H9 (cell line): ENCODE measurements at regions not wholly inside any gene's neighbourhood (a gene's known extent, or its start where the extent isn't known, plus 50 kb on each side); places are given as distances from the start of the nearest gene placed in this dataset.

Experiments used
- DNase-seq: peaks from one replicate; pipeline ENCODE4 v3.0.0-alpha.2; 2017
- H2AFZ ChIP-seq: one replicate; pipeline ENCODE4 v1.6.1; 2013; ENCODE audit warnings: mild to moderate bottlenecking, low read length, control low read depth, moderate library complexity
- H2AK5ac ChIP-seq: 2 replicates; pipeline ENCODE4 v1.6.1; 2013; ENCODE audit warnings: low read length, control low read depth, mixed read lengths; ENCODE audit not compliant: insufficient read length
- H2BK120ac ChIP-seq: one replicate; pipeline ENCODE4 v1.6.1; 2013; ENCODE audit warnings: low read depth, mild to moderate bottlenecking, low read length, control low read depth, inconsistent platforms; ENCODE audit not compliant: poor library complexity, severe bottlenecking
- H2BK12ac ChIP-seq: 2 replicates; pipeline ENCODE4 v1.6.1; 2013; ENCODE audit warnings: low read length, control low read depth, mixed read lengths, low read depth; ENCODE audit not compliant: insufficient read length
- H2BK15ac ChIP-seq: 2 replicates; pipeline ENCODE4 v1.6.1; 2013; ENCODE audit warnings: low read depth, low read length, control low read depth
- H2BK20ac ChIP-seq: one replicate; pipeline ENCODE4 v1.6.1; 2013; ENCODE audit warnings: low read depth, mild to moderate bottlenecking, low read length, control low read depth, inconsistent platforms; ENCODE audit not compliant: poor library complexity, severe bottlenecking
- H2BK5ac ChIP-seq: 2 replicates; pipeline ENCODE4 v1.6.1; 2013; ENCODE audit warnings: low read length, control low read depth, mixed read lengths; ENCODE audit not compliant: insufficient read length
- H3K14ac ChIP-seq: 2 replicates; pipeline ENCODE4 v1.6.1; 2013; ENCODE audit warnings: low read length, control low read depth; ENCODE audit not compliant: insufficient read depth
- H3K18ac ChIP-seq: 2 replicates; pipeline ENCODE4 v1.6.1; 2013; ENCODE audit warnings: low read depth, mild to moderate bottlenecking, mixed read lengths, low read length, control low read depth; ENCODE audit not compliant: insufficient read length
- H3K23ac ChIP-seq: 2 replicates; pipeline ENCODE4 v1.6.1; 2013; ENCODE audit warnings: low read length, control low read depth, mixed read lengths, low read depth; ENCODE audit not compliant: insufficient read length
- H3K23me2 ChIP-seq: 2 replicates; pipeline ENCODE4 v1.6.1; 2013; ENCODE audit warnings: low read depth, mild to moderate bottlenecking, mixed read lengths, low read length, control low read depth; ENCODE audit not compliant: insufficient read length, poor library complexity, severe bottlenecking
- H3K27ac ChIP-seq: 2 replicates; pipeline ENCODE4 v1.5.1; 2013; ENCODE audit warnings: low read length, control low read depth, mixed read lengths, low read depth; ENCODE audit not compliant: insufficient read length
- H3K27me3 ChIP-seq: 2 replicates; pipeline ENCODE4 v1.6.1; 2013; ENCODE audit warnings: low read length, control low read depth, inconsistent platforms; ENCODE audit not compliant: insufficient read depth
- H3K4ac ChIP-seq: 2 replicates; pipeline ENCODE4 v1.6.1; 2013; ENCODE audit warnings: low read depth, mild to moderate bottlenecking, control low read depth, inconsistent platforms, low read length, moderate library complexity
- H3K4me1 ChIP-seq: 2 replicates; pipeline ENCODE4 v1.6.1; 2013; ENCODE audit warnings: low read length, control low read depth, inconsistent platforms; ENCODE audit not compliant: insufficient read depth
- H3K4me2 ChIP-seq: 2 replicates; pipeline ENCODE4 v1.6.1; 2013; ENCODE audit warnings: low read length, control low read depth, mixed read lengths; ENCODE audit not compliant: insufficient read length, insufficient read depth
- H3K56ac ChIP-seq: 2 replicates; pipeline ENCODE4 v1.6.1; 2013; ENCODE audit warnings: low read depth, mild to moderate bottlenecking, mixed read lengths, low read length, control low read depth; ENCODE audit not compliant: insufficient read length
- H3K79me1 ChIP-seq: 2 replicates; pipeline ENCODE4 v1.6.1; 2013; ENCODE audit warnings: low read depth, mild to moderate bottlenecking, moderate library complexity, low read length, control low read depth, inconsistent platforms; ENCODE audit not compliant: insufficient read depth, poor library complexity, severe bottlenecking
- H3K79me2 ChIP-seq: 2 replicates; pipeline ENCODE4 v1.6.1; 2013; ENCODE audit warnings: low read length, control low read depth, inconsistent platforms; ENCODE audit not compliant: insufficient read depth
- H3K9ac ChIP-seq: 2 replicates; pipeline ENCODE4 v1.6.1; 2013; ENCODE audit warnings: low read length, control low read depth, mixed read lengths; ENCODE audit not compliant: insufficient read length; ENCODE audit errors: extremely low read depth
- H3K9me3 ChIP-seq: one replicate; pipeline ENCODE4 v1.6.1; 2013; ENCODE audit warnings: low read depth, low read length, inconsistent platforms; ENCODE audit not compliant: control insufficient read depth
- H3T11ph ChIP-seq: one replicate; pipeline ENCODE4 v1.6.1; 2013; ENCODE audit warnings: mild to moderate bottlenecking, low read length, control low read depth, inconsistent platforms
- H4K20me1 ChIP-seq: one replicate; pipeline ENCODE4 v1.6.1; 2013; ENCODE audit not compliant: control insufficient read depth, insufficient read length, insufficient read depth
- H4K5ac ChIP-seq: 2 replicates; pipeline ENCODE4 v1.6.1; 2013; ENCODE audit warnings: low read depth, mild to moderate bottlenecking, mixed read lengths, low read length, control low read depth; ENCODE audit not compliant: insufficient read length
- H4K8ac ChIP-seq: replicated peaks from 2 replicates; pipeline ENCODE4 v1.6.1; 2013; ENCODE audit warnings: low read length, control low read depth, mixed read lengths, low read depth; ENCODE audit not compliant: insufficient read length
- H4K91ac ChIP-seq: 2 replicates; pipeline ENCODE4 v1.6.1; 2013; ENCODE audit warnings: low read depth, mild to moderate bottlenecking, moderate library complexity, mixed read lengths, low read length, control low read depth; ENCODE audit not compliant: insufficient read length
- H3K27ac Mint-ChIP-seq, 3 experiments: 2 replicates in 2 of 3; 3 replicates in 1 of 3; pipeline ENCODE4 v1.8.0; 2020 to 2021; ENCODE audit warnings: mixed read lengths in 3 of 3, mild to moderate bottlenecking in 1 of 3, moderate library complexity in 1 of 3
- H3K27me3 Mint-ChIP-seq: 2 replicates; pipeline ENCODE4 v1.8.0; 2021; ENCODE audit warnings: low read depth, mild to moderate bottlenecking, moderate library complexity, mixed read lengths
- H3K36me3 Mint-ChIP-seq, 3 experiments: 2 replicates in 2 of 3; 3 replicates in 1 of 3; pipeline ENCODE4 v1.8.0; 2020 to 2021; ENCODE audit warnings: low read depth in 3 of 3, mixed read lengths in 3 of 3; ENCODE audit not compliant: insufficient read depth in 1 of 3
- H3K4me1 Mint-ChIP-seq, 2 experiments: 2 replicates each; pipeline ENCODE4 v1.8.0; 2020; ENCODE audit warnings: mixed read lengths in 2 of 2
- H3K4me3 Mint-ChIP-seq, 2 experiments: 2 replicates in 1 of 2; 3 replicates in 1 of 2; pipeline ENCODE4 v1.8.0; 2020 to 2021; ENCODE audit warnings: mild to moderate bottlenecking in 2 of 2, mixed read lengths in 2 of 2, moderate library complexity in 1 of 2
- H3K9me3 Mint-ChIP-seq, 2 experiments: 2 replicates in 1 of 2; 3 replicates in 1 of 2; pipeline ENCODE4 v1.8.0; 2020; ENCODE audit warnings: mild to moderate bottlenecking in 2 of 2, mixed read lengths in 2 of 2, moderate library complexity in 1 of 2
- WGBS: extraction: QIAGEN DNeasy Blood & Tissue Kit; methylation state at CpG from one replicate; pipeline ENCODE4 v1.1.7; 2013; ENCODE audit warnings: missing lambda C conversion rate, low lambda C conversion rate, mixed read lengths; ENCODE audit not compliant: insufficient read length; ENCODE audit errors: extremely low coverage; 5-methylcytosine and 5-hydroxymethylcytosine counted together
- TF ChIP-seq, protein P1 (sequence below): fragments of 200-600 bp; sonication (generic); conservative IDR thresholded peaks from 3 replicates; pipeline ENCODE4 v1.8.0; 2021; ENCODE audit warnings: antibody characterized with exemption, mild to moderate bottlenecking

GRCh38 chr1:221268295-221268694 lies 389.1 kb downstream of the HLX start:
- Histone ChIP-seq H3K27me3 (no peaks in the 10 kb centered on the region), H2BK12ac (no peak overlapping the region), H3K9me3 (no peaks in the 10 kb centered on the region), H3K79me2 (no peaks in the 10 kb centered on the region), H3K79me1 (no peaks in the 10 kb centered on the region), H3K18ac (no peak overlapping the region), H2BK120ac (no peak overlapping the region), H2BK20ac (no peak overlapping the region), H3K23me2 (no peaks in the 10 kb centered on the region), H3K27ac (no peak overlapping the region), H3K4me1 (no peaks in the 10 kb centered on the region), H3K56ac (no peak overlapping the region), H2AK5ac (no peak overlapping the region), H3K4me2 (no peak overlapping the region), H3K14ac (no peak overlapping the region), H3K9ac (no peak overlapping the region), H3T11ph (no peak overlapping the region), H2AFZ (no peak overlapping the region), H4K8ac (no peak overlapping the region), H2BK15ac (no peak overlapping the region), H3K4ac (no peak overlapping the region), H2BK5ac (no peak overlapping the region), H4K5ac (no peak overlapping the region), H3K23ac (no peak overlapping the region), H4K20me1 (no peaks in the 10 kb centered on the region), H4K91ac (no peak overlapping the region)
- no peaks in the 10 kb centered on the region for H3K27me3 Mint-ChIP-seq
- H3K36me3 Mint-ChIP-seq = peaks cover 0 to 11% (median 6%) of the 10 kb centered on the region in 3 experiments; a peak in 5 of 7 replicates
- peaks cover 16% of the 10 kb centered on the region in 2 experiments for H3K4me1 Mint-ChIP-seq
- no CpG with 5 or more reads among the region's 1 CpG for WGBS
- H3K4me3 Mint-ChIP-seq = no peak overlapping the region
- peaks cover 9 to 10% of the 10 kb centered on the region in 2 experiments for H3K9me3 Mint-ChIP-seq
- H3K27ac Mint-ChIP-seq = no peak overlapping the region
- DNase-seq = no peak
- TF ChIP-seq, protein P1, sequence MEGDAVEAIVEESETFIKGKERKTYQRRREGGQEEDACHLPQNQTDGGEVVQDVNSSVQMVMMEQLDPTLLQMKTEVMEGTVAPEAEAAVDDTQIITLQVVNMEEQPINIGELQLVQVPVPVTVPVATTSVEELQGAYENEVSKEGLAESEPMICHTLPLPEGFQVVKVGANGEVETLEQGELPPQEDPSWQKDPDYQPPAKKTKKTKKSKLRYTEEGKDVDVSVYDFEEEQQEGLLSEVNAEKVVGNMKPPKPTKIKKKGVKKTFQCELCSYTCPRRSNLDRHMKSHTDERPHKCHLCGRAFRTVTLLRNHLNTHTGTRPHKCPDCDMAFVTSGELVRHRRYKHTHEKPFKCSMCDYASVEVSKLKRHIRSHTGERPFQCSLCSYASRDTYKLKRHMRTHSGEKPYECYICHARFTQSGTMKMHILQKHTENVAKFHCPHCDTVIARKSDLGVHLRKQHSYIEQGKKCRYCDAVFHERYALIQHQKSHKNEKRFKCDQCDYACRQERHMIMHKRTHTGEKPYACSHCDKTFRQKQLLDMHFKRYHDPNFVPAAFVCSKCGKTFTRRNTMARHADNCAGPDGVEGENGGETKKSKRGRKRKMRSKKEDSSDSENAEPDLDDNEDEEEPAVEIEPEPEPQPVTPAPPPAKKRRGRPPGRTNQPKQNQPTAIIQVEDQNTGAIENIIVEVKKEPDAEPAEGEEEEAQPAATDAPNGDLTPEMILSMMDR = no peak
